Mesendoderm (in vitro differentiated cells): ENCODE measurements at regions not wholly inside any gene's neighbourhood (a gene's known extent, or its start where the extent isn't known, plus 50 kb on each side); places are given as distances from the start of the nearest gene placed in this dataset.

ENCODE experiments used
- DNase-seq: peaks from one replicate; pipeline ENCODE4 v3.0.0; 2013
- H2AK5ac ChIP-seq: 2 replicates; pipeline ENCODE4 v1.6.1; 2013; ENCODE audit warnings: low read length, inconsistent platforms
- H2BK120ac ChIP-seq: 2 replicates; pipeline ENCODE4 v1.6.1; 2013; ENCODE audit warnings: low read depth, mild to moderate bottlenecking, low read length, moderate library complexity, mixed read lengths
- H2BK15ac ChIP-seq: replicated peaks from 2 replicates; pipeline ENCODE4 v1.6.1; 2013; ENCODE audit warnings: low read depth, mild to moderate bottlenecking, moderate library complexity
- H2BK5ac ChIP-seq: 2 replicates; pipeline ENCODE4 v1.6.1; 2013; ENCODE audit warnings: low read length, inconsistent platforms
- H3K18ac ChIP-seq: 2 replicates; pipeline ENCODE4 v1.6.1; 2013; ENCODE audit warnings: mild to moderate bottlenecking, low read length, mixed read lengths
- H3K23ac ChIP-seq: one replicate; pipeline ENCODE4 v1.6.1; 2013; ENCODE audit warnings: low read length
- H3K27ac ChIP-seq: 2 replicates; pipeline ENCODE4 v1.5.1; 2013; ENCODE audit warnings: low read depth, mild to moderate bottlenecking, inconsistent platforms, low read length, moderate library complexity
- H3K27me3 ChIP-seq: 2 replicates; pipeline ENCODE4 v1.6.1; 2013; ENCODE audit warnings: low read length, control low read depth, mild to moderate bottlenecking, inconsistent platforms; ENCODE audit not compliant: insufficient read depth, poor library complexity
- H3K36me3 ChIP-seq: 2 replicates; pipeline ENCODE4 v1.6.1; 2013; ENCODE audit warnings: low read length, inconsistent platforms; ENCODE audit not compliant: control insufficient read depth, insufficient read depth
- H3K4ac ChIP-seq: one replicate; pipeline ENCODE4 v1.6.1; 2013; ENCODE audit warnings: low read depth, mild to moderate bottlenecking, low read length, moderate library complexity
- H3K4me1 ChIP-seq: 2 replicates; pipeline ENCODE4 v1.6.1; 2013; ENCODE audit warnings: low read depth, low read length, inconsistent platforms; ENCODE audit not compliant: control insufficient read depth
- H3K4me2 ChIP-seq: 2 replicates; pipeline ENCODE4 v1.6.1; 2013; ENCODE audit warnings: low read length
- H3K4me3 ChIP-seq: 2 replicates; pipeline ENCODE4 v1.5.1; 2013; ENCODE audit warnings: mild to moderate bottlenecking, low read length
- H3K56ac ChIP-seq: one replicate; pipeline ENCODE4 v1.6.1; 2013; ENCODE audit warnings: low read length
- H3K79me1 ChIP-seq: 2 replicates; pipeline ENCODE4 v1.6.1; 2013; ENCODE audit warnings: low read length, inconsistent platforms
- H3K79me2 ChIP-seq: 2 replicates; pipeline ENCODE4 v1.6.1; 2013; ENCODE audit warnings: mild to moderate bottlenecking, low read length; ENCODE audit not compliant: control insufficient read depth, insufficient read depth
- H3K9ac ChIP-seq: 2 replicates; pipeline ENCODE4 v1.6.1; 2013; ENCODE audit warnings: low read length, inconsistent platforms
- H4K5ac ChIP-seq: one replicate; pipeline ENCODE4 v1.6.1; 2013; ENCODE audit warnings: low read length
- H4K8ac ChIP-seq: one replicate; pipeline ENCODE4 v1.6.1; 2013; ENCODE audit warnings: low read depth, mild to moderate bottlenecking, control low read depth, low read length, moderate library complexity
- WGBS: extraction: QIAGEN DNeasy Blood & Tissue Kit; methylation state at CpG from one replicate; pipeline ENCODE4 v1.1.7; 2013; ENCODE audit warnings: low lambda C conversion rate, missing lambda C conversion rate; ENCODE audit not compliant: insufficient coverage; ENCODE audit errors: extremely low coverage; 5-methylcytosine and 5-hydroxymethylcytosine counted together

- Histone ChIP-seq H3K4ac (no peak overlapping the region), H3K4me3 (no peak overlapping the region), H4K5ac (no peak overlapping the region), H4K8ac (no peak overlapping the region), H2BK120ac (no peak overlapping the region), H2BK5ac (no peak overlapping the region), H3K23ac (no peak overlapping the region), H3K79me1 (no peaks in the 10 kb centered on the region), H3K79me2 (no peaks in the 10 kb centered on the region), H3K4me2 (no peak overlapping the region), H3K27me3 (no peaks in the 10 kb centered on the region), H3K27ac (no peak overlapping the region), H3K36me3 (no peaks in the 10 kb centered on the region), H2AK5ac (no peak overlapping the region), H3K4me1 (no peaks in the 10 kb centered on the region), H3K56ac (no peak overlapping the region), H3K18ac (no peak overlapping the region), H2BK15ac (no peak overlapping the region), H3K9ac (no peak overlapping the region)
- no CpG with 5 or more reads among the region's 2 CpGs for WGBS
- DNase-seq: no peak
Measured at GRCh38 chr12:115646210-115646609, 631.3 kb downstream of the MED13L start.

GRCh38 chr12:115640929-115641328 is 636.6 kb downstream of the MED13L start:
- H3K23ac ChIP-seq: no peak overlapping the region
- no peak overlapping the region for H3K27ac ChIP-seq
- H3K56ac ChIP-seq: no peak overlapping the region
- WGBS: no CpG with 5 or more reads among the region's 2 CpGs
- no peak overlapping the region for H3K4ac ChIP-seq
- no peak overlapping the region for H2BK120ac ChIP-seq
- no peaks in the 10 kb centered on the region for H3K79me2 ChIP-seq
- H2BK15ac ChIP-seq: no peak overlapping the region
- H3K4me3 ChIP-seq: no peak overlapping the region
- DNase-seq: no peak
- no peak overlapping the region for H2AK5ac ChIP-seq
- no peak overlapping the region for H3K9ac ChIP-seq
- no peak overlapping the region for H4K5ac ChIP-seq
- H3K36me3 ChIP-seq: no peaks in the 10 kb centered on the region
- no peaks in the 10 kb centered on the region for H3K27me3 ChIP-seq
- no peaks in the 10 kb centered on the region for H3K4me1 ChIP-seq
- H3K18ac ChIP-seq: no peak overlapping the region
- H3K4me2 ChIP-seq: no peak overlapping the region
- H4K8ac ChIP-seq: no peak overlapping the region
- no peak overlapping the region for H2BK5ac ChIP-seq
- H3K79me1 ChIP-seq: no peaks in the 10 kb centered on the region

GRCh38 chr12:115639648-115640012 is 637.9 kb downstream of the MED13L start:
- Histone ChIP-seq H2AK5ac (no peak overlapping the region), H2BK5ac (no peak overlapping the region), H3K4ac (no peak overlapping the region), H3K27ac (no peak overlapping the region), H4K8ac (no peak overlapping the region), H3K36me3 (no peaks in the 10 kb centered on the region), H3K79me1 (no peaks in the 10 kb centered on the region), H3K4me1 (no peaks in the 10 kb centered on the region), H3K4me3 (no peak overlapping the region), H2BK15ac (no peak overlapping the region), H4K5ac (no peak overlapping the region), H3K9ac (no peak overlapping the region), H3K4me2 (no peak overlapping the region), H3K56ac (no peak overlapping the region), H3K23ac (no peak overlapping the region), H3K18ac (no peak overlapping the region), H2BK120ac (no peak overlapping the region), H3K79me2 (no peaks in the 10 kb centered on the region), H3K27me3 (no peaks in the 10 kb centered on the region)
- peak; percentile 71 for DNase-seq
- no CpG with 5 or more reads among the region's 5 CpGs for WGBS

- H2BK5ac ChIP-seq: no peak overlapping the region
- H3K4me2 ChIP-seq: no peak overlapping the region
- no peak overlapping the region for H4K8ac ChIP-seq
- no peak overlapping the region for H2BK120ac ChIP-seq
- no peak overlapping the region for H3K9ac ChIP-seq
- H3K56ac ChIP-seq: no peak overlapping the region
- H3K23ac ChIP-seq: no peak overlapping the region
- DNase-seq: peak; percentile 60
- no peaks in the 10 kb centered on the region for H3K79me1 ChIP-seq
- H3K18ac ChIP-seq: no peak overlapping the region
- H3K27me3 ChIP-seq: no peaks in the 10 kb centered on the region
- no peak overlapping the region for H2AK5ac ChIP-seq
- H3K36me3 ChIP-seq: no peaks in the 10 kb centered on the region
- H3K4ac ChIP-seq: no peak overlapping the region
- no peak overlapping the region for H3K4me3 ChIP-seq
- no CpG with 5 or more reads among the region's 13 CpGs for WGBS
- H3K4me1 ChIP-seq: no peaks in the 10 kb centered on the region
- no peaks in the 10 kb centered on the region for H3K79me2 ChIP-seq
- H4K5ac ChIP-seq: no peak overlapping the region
- no peak overlapping the region for H2BK15ac ChIP-seq
- H3K27ac ChIP-seq: no peak overlapping the region
Measured at GRCh38 chr12:115638733-115639647, 638.5 kb downstream of the MED13L start.

- Histone ChIP-seq H3K79me1 (no peaks in the 10 kb centered on the region), H3K27ac (no peak overlapping the region)
- WGBS: no CpG with 5 or more reads among the region's 9 CpGs
Measured at GRCh38 chr12:115636546-115636945, 640.9 kb downstream of the MED13L start.

GRCh38 chr12:115632308-115632707 is 645.2 kb downstream of the MED13L start:
- Histone ChIP-seq H3K23ac (no peak overlapping the region), H3K79me1 (no peaks in the 10 kb centered on the region), H4K5ac (no peak overlapping the region), H3K27me3 (no peaks in the 10 kb centered on the region), H2BK15ac (no peak overlapping the region), H2BK120ac (no peak overlapping the region), H3K9ac (no peak overlapping the region), H3K36me3 (no peaks in the 10 kb centered on the region), H3K79me2 (no peaks in the 10 kb centered on the region), H3K4me1 (peaks cover 5% of the 10 kb centered on the region), H3K4me3 (no peak overlapping the region), H2AK5ac (no peak overlapping the region), H4K8ac (no peak overlapping the region), H3K18ac (no peak overlapping the region), H2BK5ac (no peak overlapping the region), H3K4ac (no peak overlapping the region), H3K4me2 (no peak overlapping the region), H3K56ac (no peak overlapping the region), H3K27ac (no peak overlapping the region)
- DNase-seq: peak; percentile 26

More at GRCh38 chr12:115636546-115636945, 640.9 kb downstream of the MED13L start:
- Histone ChIP-seq H3K79me2 (no peaks in the 10 kb centered on the region), H3K4ac (no peak overlapping the region), H3K18ac (no peak overlapping the region), H4K5ac (no peak overlapping the region), H3K36me3 (no peaks in the 10 kb centered on the region), H3K4me3 (no peak overlapping the region), H2BK120ac (no peak overlapping the region), H3K4me2 (no peak overlapping the region), H3K4me1 (peaks cover 1% of the 10 kb centered on the region), H4K8ac (no peak overlapping the region), H3K27me3 (no peaks in the 10 kb centered on the region), H2AK5ac (no peak overlapping the region), H2BK5ac (no peak overlapping the region), H3K56ac (no peak overlapping the region), H3K23ac (no peak overlapping the region), H2BK15ac (no peak overlapping the region), H3K9ac (no peak overlapping the region)
- DNase-seq: no peak
